GM19035 (cell line): ENCODE measurements at regions not wholly inside any gene's neighbourhood (a gene's known extent, or its start where the extent isn't known, plus 50 kb on each side); places are given as distances from the start of the nearest gene placed in this dataset.
"Not testable (repeated sequence)": the region's sequence is repeated elsewhere in the genome, so short reads cannot be mapped to it uniquely, and the experiment has no call there.

Experiments
- ATAC-seq: cut with Tn5 transposase; IDR thresholded peaks from one replicate; pipeline ENCODE4 v1.9.1; 2021; ENCODE audit not compliant: unreplicated experiment

GRCh38 chr7:35968140-35968940, 167.5 kb downstream of the SEPTIN7 start:
- ATAC-seq, result no peak

- no peak for ATAC-seq
These were observed 168.2 kb downstream of the SEPTIN7 start for GRCh38 chr7:35969066-35969465.

GRCh38 chr7:35970458-35970857, 169.6 kb downstream of the SEPTIN7 start:
- ATAC-seq, result no peak

- ATAC-seq, result no peak
These were observed 170.5 kb downstream of the SEPTIN7 start for GRCh38 chr7:35971133-35971891.

GRCh38 chr7:35975851-35976454, 175.1 kb downstream of the SEPTIN7 start:
- peak; percentile 76 for ATAC-seq

GRCh38 chr7:35978816-35979640, 174.0 kb upstream of the EEPD1 start:
- not testable (repeated sequence) for ATAC-seq

- ATAC-seq, result no peak
These were observed 170.5 kb upstream of the EEPD1 start for GRCh38 chr7:35982600-35982999.

GRCh38 chr7:35983626-35984025, 169.4 kb upstream of the EEPD1 start:
- ATAC-seq, result no peak

GRCh38 chr7:35985126-35985754, 167.8 kb upstream of the EEPD1 start:
- peak; percentile 91 for ATAC-seq

GRCh38 chr7:35987016-35987415, 166.0 kb upstream of the EEPD1 start:
- no peak for ATAC-seq

GRCh38 chr7:35988105-35988504, 164.9 kb upstream of the EEPD1 start:
- ATAC-seq, result no peak

GRCh38 chr7:35988818-35989217, 164.2 kb upstream of the EEPD1 start:
- no peak for ATAC-seq

GRCh38 chr7:35991511-35992232, 161.4 kb upstream of the EEPD1 start:
- ATAC-seq, result no peak

- ATAC-seq, result no peak
These were observed 160.6 kb upstream of the EEPD1 start for GRCh38 chr7:35992436-35992835.

GRCh38 chr7:35993113-35993512, 159.9 kb upstream of the EEPD1 start:
- ATAC-seq, result no peak

- no peak for ATAC-seq
These were observed 159.1 kb upstream of the EEPD1 start for GRCh38 chr7:35993676-35994606.

- ATAC-seq, result no peak
These were observed 157.7 kb upstream of the EEPD1 start for GRCh38 chr7:35995334-35995733.

- no peak for ATAC-seq
These were observed 154.6 kb upstream of the EEPD1 start for GRCh38 chr7:35998481-35998880.

GRCh38 chr7:36001546-36001945, 151.5 kb upstream of the EEPD1 start:
- no peak for ATAC-seq
